ENCODE measurements at regions not wholly inside any gene's neighbourhood (a gene's known extent, or its start where the extent isn't known, plus 50 kb on each side); places are given as distances from the start of the nearest gene placed in this dataset.

- TF ChIP-seq CTCF (IDR thresholded peaks at IDR 0.05) (no peak), EP300 (IDR thresholded peaks at IDR 0.05; ENCODE audit: low read depth) (no peak), POLR2A (IDR thresholded peaks at IDR 0.05) (no peak), POLR2AphosphoS5 (IDR thresholded peaks at IDR 0.05) (no peak)
Measured at GRCh38 chr1:228939001-228939691, 203.9 kb downstream of the RHOU start.
